ENCODE measurements at regions not wholly inside any gene's neighbourhood (a gene's known extent, or its start where the extent isn't known, plus 50 kb on each side); places are given as distances from the start of the nearest gene placed in this dataset.

GRCh38 chr2:190789074-190790004 lies 91.3 kb upstream of the GLS start:
- H3K27me3 Mint-ChIP-seq: no peaks in the 10 kb centered on the region
- no peak for ATAC-seq
- DNase-seq: no peak
- no peaks in the 10 kb centered on the region for H3K9me3 Mint-ChIP-seq (ENCODE audit: low read depth)
- H3K36me3 Mint-ChIP-seq: peaks cover 2% of the 10 kb centered on the region
- no peak overlapping the region for H3K4me3 Mint-ChIP-seq
- no peak overlapping the region for H3K27ac Mint-ChIP-seq
- H3K4me1 Mint-ChIP-seq: peaks cover 20% of the 10 kb centered on the region
- CTCF ChIA-PET: interaction anchor here (1.2 kb wide), 1 partner anchor 9 kb away, joined by 8 read pairs; no protein-coding TSS in a partner anchor

DNA sequence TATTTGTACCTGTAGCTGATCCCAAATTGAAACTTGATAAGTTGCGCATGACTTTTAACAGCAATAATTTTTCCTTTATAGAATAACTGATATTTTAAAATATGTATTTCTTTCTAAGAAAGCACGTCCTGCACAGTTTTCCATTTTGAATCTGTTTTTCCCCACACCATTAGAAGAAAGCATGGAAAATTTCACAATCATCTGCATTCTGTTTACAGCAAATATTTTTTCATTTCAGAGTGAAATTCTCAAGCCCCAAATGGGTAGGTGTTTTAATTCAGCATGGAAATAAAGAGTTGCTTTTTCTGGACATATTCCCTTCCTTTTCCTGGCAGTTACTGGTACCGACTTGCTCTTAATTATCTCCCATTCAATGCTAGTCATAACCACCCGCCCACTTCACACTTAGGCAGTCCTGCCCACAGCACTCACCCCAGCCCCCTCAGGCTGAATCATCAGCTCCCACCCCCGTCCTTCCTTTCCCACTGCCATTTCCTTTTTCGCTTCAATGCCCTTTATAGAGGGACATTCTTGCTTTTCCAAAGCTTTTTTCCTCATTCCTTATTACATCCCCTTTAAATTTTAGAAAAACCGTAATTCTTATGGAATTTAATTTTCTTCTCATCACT lies 89.2 kb upstream of the GLS start:
- no peaks in the 10 kb centered on the region for H3K27me3 Mint-ChIP-seq
- CTCF ChIA-PET: interaction anchor here (1.0 to 1.7 kb wide), 4 partner anchors 9 to 59 kb away, joined by 3 to 7 read pairs (median 4); no protein-coding TSS in a partner anchor
- peaks cover 2% of the 10 kb centered on the region for H3K36me3 Mint-ChIP-seq
- peaks cover 26% of the 10 kb centered on the region for H3K4me1 Mint-ChIP-seq
- DNase-seq (peak; percentile 64), ATAC-seq (peak; percentile 68)
- H3K27ac Mint-ChIP-seq: no peak overlapping the region
- H3K9me3 Mint-ChIP-seq (ENCODE audit: low read depth): no peaks in the 10 kb centered on the region
- no peak overlapping the region for H3K4me3 Mint-ChIP-seq

DNA sequence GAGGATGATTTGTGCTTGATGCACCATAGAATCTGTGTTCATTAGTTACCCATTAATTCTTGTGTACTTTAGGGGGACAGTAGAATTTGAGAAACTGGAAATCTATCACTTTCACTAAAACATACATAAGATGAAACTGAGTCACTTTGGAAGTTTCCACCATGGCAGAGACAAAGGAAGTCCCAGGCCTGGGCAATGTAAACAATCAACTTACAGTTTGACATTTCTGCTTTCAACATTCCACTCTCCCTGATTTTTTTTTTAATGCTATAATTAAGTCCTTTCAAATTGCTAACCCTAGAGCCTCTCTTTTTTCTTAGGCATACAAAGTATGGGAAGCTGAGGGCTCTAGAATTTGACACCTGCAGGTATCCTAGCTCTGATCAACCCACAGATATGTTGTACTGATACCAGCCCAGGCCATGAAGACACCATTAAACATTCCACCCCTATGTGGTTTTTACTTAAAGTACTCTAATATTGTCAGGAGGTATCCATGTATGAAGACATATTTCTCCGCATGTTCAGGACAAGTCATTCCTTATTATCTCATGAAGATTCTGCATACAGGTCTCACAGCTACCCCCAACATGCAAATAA lies 88.5 kb upstream of the GLS start:
- Mint-ChIP-seq H3K27me3 (no peaks in the 10 kb centered on the region), H3K36me3 (peaks cover 2% of the 10 kb centered on the region), H3K4me3 (no peak overlapping the region), H3K4me1 (peaks cover 26% of the 10 kb centered on the region), H3K9me3 (ENCODE audit: low read depth) (no peaks in the 10 kb centered on the region), H3K27ac (no peak overlapping the region)
- no peak for DNase-seq
- CTCF ChIA-PET: interaction anchor here (1.2 to 2.4 kb wide), 4 partner anchors 9 to 59 kb away, joined by 3 to 9 read pairs (median 6); no protein-coding TSS in a partner anchor
- ATAC-seq: no peak

GRCh38 chr2:190792956-190793888 lies 87.4 kb upstream of the GLS start:
- Mint-ChIP-seq H3K9me3 (ENCODE audit: low read depth) (no peaks in the 10 kb centered on the region), H3K36me3 (peaks cover 2% of the 10 kb centered on the region), H3K27ac (no peak overlapping the region), H3K4me1 (peaks cover 26% of the 10 kb centered on the region), H3K4me3 (no peak overlapping the region), H3K27me3 (no peaks in the 10 kb centered on the region)
- no peak for ATAC-seq
- CTCF ChIA-PET: interaction anchor here (1.0 to 2.4 kb wide), 5 partner anchors 10 to 57 kb away, joined by 3 to 9 read pairs (median 4); no protein-coding TSS in a partner anchor
- DNase-seq: no peak

- H3K4me1 Mint-ChIP-seq: peaks cover 26% of the 10 kb centered on the region
- DNase-seq: no peak
- CTCF ChIA-PET: interaction anchor here (1.0 to 2.4 kb wide), 3 partner anchors 11 to 14 kb away, joined by 3 to 9 read pairs (median 4); no protein-coding TSS in a partner anchor
- no peak overlapping the region for H3K4me3 Mint-ChIP-seq
- no peak for ATAC-seq
- H3K36me3 Mint-ChIP-seq: peaks cover 2% of the 10 kb centered on the region
- no peaks in the 10 kb centered on the region for H3K9me3 Mint-ChIP-seq (ENCODE audit: low read depth)
- no peak overlapping the region for H3K27ac Mint-ChIP-seq
- no peaks in the 10 kb centered on the region for H3K27me3 Mint-ChIP-seq
Observed at GRCh38 chr2:190794377-190794776, 86.2 kb upstream of the GLS start.

DNA sequence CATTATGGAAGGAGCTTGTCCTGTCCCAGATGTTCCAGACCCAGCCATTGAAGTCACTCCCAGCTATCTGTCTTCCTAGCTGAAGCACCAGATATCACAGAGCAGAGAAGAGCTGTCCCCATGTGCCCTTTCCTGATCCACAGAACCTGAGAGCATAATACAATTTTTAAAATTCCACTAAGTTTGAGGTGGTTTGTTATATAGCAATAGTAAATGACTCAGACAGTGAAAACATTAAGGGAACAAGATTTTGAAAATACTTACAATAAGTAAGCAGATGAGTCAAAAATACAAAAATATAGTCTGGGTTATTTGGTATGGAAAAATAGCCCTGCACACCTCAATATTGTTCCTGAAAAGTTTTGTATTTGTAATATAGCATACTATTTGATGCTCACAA lies 85.8 kb upstream of the GLS start:
- DNase-seq: no peak
- H3K4me3 Mint-ChIP-seq: no peak overlapping the region
- ATAC-seq: no peak
- H3K27me3 Mint-ChIP-seq: no peaks in the 10 kb centered on the region
- H3K9me3 Mint-ChIP-seq (ENCODE audit: low read depth): no peaks in the 10 kb centered on the region
- no peak overlapping the region for H3K27ac Mint-ChIP-seq
- CTCF ChIA-PET: interaction anchor here (1.0 kb wide), 1 partner anchor 15 kb away, joined by 3 read pairs; no protein-coding TSS in a partner anchor
- H3K4me1 Mint-ChIP-seq: peaks cover 26% of the 10 kb centered on the region
- peaks cover 2% of the 10 kb centered on the region for H3K36me3 Mint-ChIP-seq

DNA sequence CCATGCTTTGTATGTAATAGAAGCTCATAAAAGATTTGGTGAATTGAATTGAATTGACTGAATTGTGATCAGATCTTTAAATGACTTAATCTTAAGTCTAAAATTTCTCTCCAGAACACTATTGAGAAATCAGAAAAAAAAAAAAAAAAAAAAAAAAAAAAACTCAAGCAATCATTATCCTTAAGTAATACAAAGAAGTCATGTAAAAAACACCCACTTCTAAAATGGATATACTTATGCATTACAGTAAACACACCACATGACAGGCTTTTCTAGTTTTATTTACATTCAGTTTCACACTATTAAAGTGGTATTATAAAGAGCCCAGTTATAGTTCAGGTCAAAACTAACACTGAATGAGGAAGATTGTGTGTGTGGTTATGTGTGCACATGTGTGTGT lies 84.9 kb upstream of the GLS start:
- Mint-ChIP-seq H3K27ac (no peak overlapping the region), H3K9me3 (ENCODE audit: low read depth) (no peaks in the 10 kb centered on the region), H3K36me3 (peaks cover 2% of the 10 kb centered on the region), H3K4me3 (no peak overlapping the region), H3K4me1 (peaks cover 26% of the 10 kb centered on the region), H3K27me3 (no peaks in the 10 kb centered on the region)
- ATAC-seq (no peak), DNase-seq (no peak)
- CTCF ChIA-PET: interaction anchor here (0.6 to 1.6 kb wide), 3 partner anchors 9 to 293 kb away, joined by 3 to 6 read pairs (median 4); no protein-coding TSS in a partner anchor

GRCh38 chr2:190799999-190800398 lies 80.6 kb upstream of the GLS start:
- CTCF ChIA-PET: interaction anchor here (1.0 to 1.6 kb wide), 2 partner anchors 8 to 50 kb away, joined by 3 read pairs; no protein-coding TSS in a partner anchor

DNA sequence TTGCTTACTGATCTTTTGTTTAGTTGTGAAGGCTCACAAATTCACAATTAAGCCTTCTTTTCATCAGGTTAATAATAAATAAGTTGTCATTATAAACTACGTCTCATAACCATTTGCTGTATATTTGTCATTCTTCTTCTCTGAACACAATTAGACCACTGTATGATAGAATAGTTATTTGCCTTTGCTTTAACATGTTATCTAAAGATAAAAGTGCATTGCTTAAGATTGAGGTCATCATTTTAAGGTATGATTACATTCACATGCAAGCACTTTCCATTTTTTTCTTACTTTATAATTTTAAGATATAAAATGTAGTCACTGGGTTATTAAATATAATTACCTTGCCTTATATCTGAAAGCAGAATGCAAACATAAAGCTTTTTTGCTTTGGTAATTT lies 80.1 kb upstream of the GLS start:
- H3K27me3 Mint-ChIP-seq: no peaks in the 10 kb centered on the region
- H3K4me3 Mint-ChIP-seq: no peak overlapping the region
- peaks cover 2% of the 10 kb centered on the region for H3K4me1 Mint-ChIP-seq
- H3K36me3 Mint-ChIP-seq: no peaks in the 10 kb centered on the region
- no peak for ATAC-seq
- DNase-seq: no peak
- no peak overlapping the region for H3K27ac Mint-ChIP-seq
- H3K9me3 Mint-ChIP-seq (ENCODE audit: low read depth): no peaks in the 10 kb centered on the region
- CTCF ChIA-PET: interaction anchor here (1.0 to 1.6 kb wide), 2 partner anchors 9 to 50 kb away, joined by 3 read pairs; no protein-coding TSS in a partner anchor

More at GRCh38 chr2:190799999-190800398, 80.6 kb upstream of the GLS start:
- Mint-ChIP-seq H3K9me3 (ENCODE audit: low read depth) (no peaks in the 10 kb centered on the region), H3K36me3 (no peaks in the 10 kb centered on the region), H3K27me3 (no peaks in the 10 kb centered on the region), H3K27ac (no peak overlapping the region), H3K4me1 (peaks cover 2% of the 10 kb centered on the region), H3K4me3 (no peak overlapping the region)
- ATAC-seq (no peak), DNase-seq (no peak)

DNA sequence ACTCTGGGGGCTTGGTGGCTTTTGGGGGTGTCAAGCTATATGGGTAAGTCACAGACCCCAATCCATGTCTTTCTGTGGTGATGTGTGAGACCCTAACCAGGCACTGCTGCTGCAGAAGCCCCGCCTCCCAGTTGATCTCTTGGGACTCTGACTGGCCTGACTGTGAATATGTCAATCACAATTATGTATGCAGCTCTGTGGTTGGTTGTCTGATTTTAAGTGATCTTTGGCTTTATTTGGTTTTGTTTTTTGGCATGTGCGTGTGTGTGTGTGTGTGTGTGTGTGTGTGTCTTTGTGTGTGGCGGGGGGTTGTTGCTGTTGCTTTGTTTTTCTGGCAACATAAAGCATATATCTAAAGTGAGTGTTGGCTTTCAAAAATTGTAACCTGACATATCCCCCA lies 78.5 kb upstream of the GLS start:
- DNase-seq (no peak), ATAC-seq (no peak)
- Mint-ChIP-seq H3K4me3 (no peak overlapping the region), H3K4me1 (no peaks in the 10 kb centered on the region), H3K27ac (no peak overlapping the region), H3K36me3 (no peaks in the 10 kb centered on the region), H3K27me3 (no peaks in the 10 kb centered on the region), H3K9me3 (ENCODE audit: low read depth) (no peaks in the 10 kb centered on the region)
- CTCF ChIA-PET: interaction anchor here (1.1 to 1.2 kb wide), 2 partner anchors 21 to 49 kb away, joined by 4 read pairs; no protein-coding TSS in a partner anchor

DNA sequence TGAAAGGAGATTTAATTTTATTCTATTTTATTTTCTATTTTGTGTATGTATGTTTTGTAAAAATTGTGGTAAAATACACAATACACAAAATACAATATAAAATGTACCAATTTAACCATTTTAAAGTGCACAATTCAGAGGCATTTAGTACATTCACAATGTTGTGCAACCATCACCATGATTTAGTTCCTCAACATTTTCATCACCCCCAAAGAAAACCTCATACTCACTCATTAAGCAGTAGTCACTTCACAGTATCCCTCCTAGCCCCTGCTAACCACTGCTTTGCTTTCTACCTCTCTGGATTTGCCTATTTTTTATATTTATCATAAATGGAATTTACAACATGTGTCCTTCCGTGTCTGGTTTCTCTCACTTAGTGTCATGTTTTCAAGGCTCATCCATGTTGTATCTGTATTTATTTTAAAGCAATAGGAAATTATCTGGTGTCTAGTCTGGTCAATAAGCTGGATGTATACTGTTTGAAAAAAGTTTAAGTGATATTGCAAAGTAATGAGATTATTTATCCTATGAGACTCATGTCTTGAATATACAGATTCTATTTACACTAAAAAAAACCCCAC lies 77.9 kb upstream of the GLS start:
- H3K9me3 Mint-ChIP-seq (ENCODE audit: low read depth): no peaks in the 10 kb centered on the region
- H3K27ac Mint-ChIP-seq: no peak overlapping the region
- H3K36me3 Mint-ChIP-seq: no peaks in the 10 kb centered on the region
- no peak for ATAC-seq
- CTCF ChIA-PET: interaction anchor here (1.1 kb wide), 1 partner anchor 48 kb away, joined by 4 read pairs; no protein-coding TSS in a partner anchor
- no peak for DNase-seq
- no peaks in the 10 kb centered on the region for H3K27me3 Mint-ChIP-seq
- H3K4me1 Mint-ChIP-seq: peaks cover 1% of the 10 kb centered on the region
- H3K4me3 Mint-ChIP-seq: no peak overlapping the region

All from activated CD8-positive, alpha-beta memory T cell treated with anti-CD3 and anti-CD28 coated beads, Interleukin-2, amount 10 ng/mL, durations not matched to agents 7 days and 5 days (primary cell).